Stimulated activated CD4-positive, alpha-beta T cell treated with anti-CD3 and anti-CD28 coated beads, Interleukin-1b, Interleukin-23, amount 100 ng/mL, for 24 hours (primary cell): ENCODE measurements at regions not wholly inside any gene's neighbourhood (a gene's known extent, or its start where the extent isn't known, plus 50 kb on each side); places are given as distances from the start of the nearest gene placed in this dataset.

Source experiments
- DNase-seq, 4 experiments: peaks; one replicate each; pipeline ENCODE4 v3.0.0-alpha.2; 2020; ENCODE audit warnings: low read depth in 4 of 4, low spot score in 1 of 4

DNA sequence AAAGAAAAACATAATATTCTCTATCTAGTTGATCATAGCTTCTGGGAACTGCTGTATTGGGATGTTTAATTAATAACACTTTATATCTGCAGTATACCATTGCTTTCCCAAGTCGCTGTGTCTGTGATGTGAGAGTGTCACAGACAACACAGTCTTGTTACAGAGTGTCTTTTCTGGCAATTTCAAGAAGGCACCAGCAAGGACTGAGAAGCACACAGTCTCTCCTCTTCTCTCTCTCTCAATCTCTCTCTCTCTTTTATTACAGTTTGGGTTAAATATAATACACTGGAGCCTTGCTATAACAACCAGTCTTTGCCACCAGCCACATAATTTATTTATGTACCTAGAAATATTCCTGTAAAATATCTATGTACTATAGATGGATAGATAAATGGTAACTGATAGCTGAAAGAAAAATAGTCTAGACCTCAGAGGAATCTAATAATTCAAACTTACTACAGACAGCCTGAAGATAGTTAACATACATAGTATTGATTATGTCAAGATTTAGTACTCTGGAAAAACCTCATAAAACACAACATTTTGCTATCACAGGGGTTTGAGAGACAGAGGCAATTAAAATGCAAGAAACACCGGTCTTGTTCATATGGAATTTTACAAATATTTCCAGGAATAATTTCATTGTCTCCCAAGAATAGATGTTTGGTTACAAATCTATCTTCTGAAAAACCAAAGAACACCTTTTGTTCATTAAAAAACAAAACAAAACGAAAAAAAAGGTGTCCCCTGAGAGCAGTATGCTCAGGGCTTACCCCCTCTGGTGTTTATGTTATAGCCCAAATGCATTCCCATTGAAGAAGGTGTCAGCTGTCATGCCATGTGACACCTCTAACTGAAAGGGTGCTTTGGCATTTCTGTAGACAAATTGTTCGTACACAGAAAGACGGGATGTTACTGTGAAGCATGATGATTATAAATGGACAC, 507.8 kb downstream of the TBC1D4 start:
- DNase-seq, result no peak

DNA sequence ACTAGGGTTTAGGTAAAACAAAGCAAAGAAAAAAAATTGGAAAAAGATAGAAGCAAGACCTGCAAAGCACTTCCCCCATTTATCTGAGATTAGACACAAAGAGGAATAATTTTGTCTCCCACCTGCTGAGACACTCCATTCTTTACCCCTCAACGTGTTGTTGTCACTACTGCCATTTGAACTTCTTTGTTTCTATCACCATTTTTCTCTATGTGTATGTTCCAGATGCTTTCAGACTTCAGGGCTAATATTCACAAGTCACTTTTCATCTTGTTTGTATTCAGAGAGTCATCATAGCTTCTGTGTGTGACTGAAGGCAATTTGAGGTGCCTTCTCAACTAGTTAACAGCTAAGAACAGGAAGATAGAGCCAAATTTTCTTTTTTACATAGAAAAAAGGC, 512.5 kb downstream of the TBC1D4 start:
- no peak for DNase-seq

DNA sequence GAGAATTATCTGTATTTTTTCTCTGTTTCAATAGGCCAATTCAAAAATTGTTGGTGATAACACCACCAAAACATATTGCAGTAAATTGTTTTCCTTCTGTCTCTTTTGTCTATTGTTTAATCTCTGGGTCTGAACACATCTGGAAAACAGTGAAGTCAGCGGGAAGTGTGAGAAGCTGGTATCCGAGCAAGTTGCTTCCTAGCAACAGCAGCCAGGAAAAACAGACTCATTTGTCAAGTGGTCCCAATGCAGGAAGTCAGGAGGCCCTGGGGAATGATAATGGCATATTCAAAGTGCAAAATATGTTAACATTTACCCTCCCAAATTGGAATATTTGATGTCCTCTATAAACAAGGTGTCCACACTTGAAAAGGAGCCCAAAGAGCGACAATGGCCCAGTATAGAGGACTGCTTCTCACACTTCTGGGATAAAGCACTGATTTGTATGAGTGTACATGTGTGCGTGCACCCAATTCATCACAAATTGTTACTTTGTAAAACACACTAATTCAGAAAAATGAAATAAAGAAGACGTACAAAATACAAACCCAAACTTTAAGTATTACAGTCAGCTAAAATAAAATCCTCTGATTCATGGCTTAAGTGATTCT, 515.0 kb downstream of the TBC1D4 start:
- no peak for DNase-seq

DNA sequence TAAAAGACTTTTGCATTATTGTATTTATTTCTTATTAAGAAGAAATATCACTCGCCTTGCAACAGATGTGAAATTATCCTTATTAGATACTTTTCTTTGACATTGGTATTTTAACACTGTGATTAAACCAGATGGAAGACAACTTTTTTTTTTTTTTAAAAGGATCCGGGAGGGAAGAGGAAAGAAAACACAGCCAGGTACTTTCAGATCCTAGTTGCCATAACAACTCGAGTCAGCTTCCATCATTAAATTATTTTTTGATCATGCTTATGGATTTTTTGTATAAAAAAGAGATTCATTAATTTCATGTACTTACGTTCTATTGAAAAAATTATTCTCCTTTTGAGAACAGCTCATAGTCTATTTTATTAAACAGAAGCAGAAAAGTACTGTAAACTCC, 515.7 kb downstream of the TBC1D4 start:
- DNase-seq, result no peak

DNA sequence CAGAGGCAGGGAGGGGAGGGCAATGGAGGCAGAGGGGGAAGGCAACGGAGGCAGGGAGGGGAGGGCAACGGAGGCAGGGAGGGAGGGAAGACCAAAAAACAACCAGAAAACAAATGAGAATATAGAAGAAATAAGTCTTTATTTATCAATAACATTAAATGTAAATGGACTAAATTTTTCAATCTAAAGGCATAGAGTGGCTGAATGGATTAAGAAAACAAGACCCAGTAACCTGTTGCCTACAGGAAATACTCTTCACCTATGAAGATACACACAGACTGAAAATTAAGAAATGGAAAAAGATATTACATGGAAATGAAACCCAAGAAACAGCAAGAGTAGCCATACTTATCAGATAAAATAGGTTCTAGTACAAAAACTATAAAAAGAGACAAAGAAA, 536.3 kb downstream of the TBC1D4 start:
- DNase-seq, result no peak

DNA sequence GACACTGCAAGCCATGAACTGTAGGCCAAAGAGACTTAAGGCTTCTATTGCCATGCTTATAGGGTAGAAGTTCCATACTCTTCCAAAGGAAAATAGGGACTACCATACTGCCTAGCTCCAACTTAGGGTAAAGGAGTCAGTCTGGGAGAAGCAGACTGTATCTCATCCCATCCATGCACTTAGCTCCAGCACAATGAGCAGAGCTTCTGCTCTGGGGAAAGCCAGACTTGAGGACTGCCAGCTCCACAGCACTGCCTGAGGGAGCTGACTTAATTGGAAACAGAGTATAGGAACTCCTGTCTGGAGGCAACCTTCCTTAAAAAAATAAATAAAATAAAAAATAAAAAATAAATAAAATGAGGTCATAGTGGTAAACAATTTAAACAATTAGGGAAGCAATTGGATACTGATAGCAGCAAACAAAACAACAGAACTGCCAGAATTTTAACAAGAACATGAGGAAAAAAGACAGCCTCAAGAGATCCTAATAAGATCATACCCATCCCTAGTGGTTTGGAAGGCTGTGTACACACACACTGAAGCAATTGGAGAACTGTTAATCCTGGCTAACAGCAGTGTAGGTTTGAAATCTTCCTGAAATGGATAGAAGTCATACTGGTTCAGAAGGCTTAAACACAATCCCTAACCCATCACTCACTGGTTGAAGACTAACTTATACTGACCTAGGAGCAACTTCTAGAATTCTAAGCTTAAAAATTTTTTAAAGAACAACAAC, 550.1 kb downstream of the TBC1D4 start:
- no peak for DNase-seq

DNA sequence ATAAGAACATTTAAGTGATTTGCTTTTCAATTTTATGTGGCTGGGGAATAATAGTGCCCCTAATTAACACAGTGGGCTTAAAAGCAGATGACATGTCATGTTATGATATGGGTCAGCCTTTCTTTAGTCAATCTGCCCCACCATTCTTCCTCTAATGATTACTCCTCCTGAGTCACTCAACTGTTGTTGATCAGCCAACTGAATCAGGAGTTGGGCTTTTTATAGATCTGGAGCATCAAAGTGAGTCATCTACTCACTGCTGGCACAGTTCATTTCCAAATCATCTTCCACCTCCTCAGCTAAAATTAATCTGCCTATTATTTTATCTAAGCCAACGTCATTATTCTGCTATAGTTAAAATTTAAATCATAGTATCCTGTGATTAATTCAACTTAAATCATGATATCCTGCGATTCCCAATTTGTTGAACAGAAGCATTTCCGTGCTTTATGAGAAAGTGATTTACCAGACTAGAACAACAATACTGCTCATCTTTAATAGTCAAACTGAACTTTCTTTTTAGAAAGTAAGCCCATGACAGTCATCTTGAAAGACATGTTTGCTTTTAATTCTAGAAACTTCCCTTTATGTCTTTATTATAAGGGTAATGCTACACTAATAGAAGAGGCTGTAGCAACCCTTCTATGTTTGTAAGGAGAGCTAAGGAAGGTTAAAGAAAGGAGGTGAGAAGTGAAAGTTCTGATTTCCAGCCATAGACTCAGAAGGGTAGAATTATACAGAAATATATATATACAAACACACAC, 551.4 kb downstream of the TBC1D4 start:
- no peak for DNase-seq

DNA sequence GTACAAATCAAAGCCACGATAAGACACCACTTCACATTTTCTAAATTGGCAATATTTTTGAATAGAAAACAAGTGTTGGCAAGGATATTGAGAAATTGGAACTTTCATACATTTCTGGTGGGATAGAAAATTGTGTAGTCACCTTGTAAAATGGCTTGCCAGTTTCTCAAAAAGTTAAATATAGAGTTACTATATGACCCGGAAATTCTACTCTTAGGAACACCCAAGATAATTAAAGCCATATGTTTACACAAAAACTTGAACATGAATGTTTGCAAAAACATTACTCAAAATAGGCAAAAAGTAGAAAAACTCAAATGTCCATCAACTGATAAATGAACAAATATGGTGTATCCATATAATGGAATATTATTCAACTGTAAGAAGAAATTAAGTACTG, 552.5 kb downstream of the TBC1D4 start:
- no peak for DNase-seq

DNA sequence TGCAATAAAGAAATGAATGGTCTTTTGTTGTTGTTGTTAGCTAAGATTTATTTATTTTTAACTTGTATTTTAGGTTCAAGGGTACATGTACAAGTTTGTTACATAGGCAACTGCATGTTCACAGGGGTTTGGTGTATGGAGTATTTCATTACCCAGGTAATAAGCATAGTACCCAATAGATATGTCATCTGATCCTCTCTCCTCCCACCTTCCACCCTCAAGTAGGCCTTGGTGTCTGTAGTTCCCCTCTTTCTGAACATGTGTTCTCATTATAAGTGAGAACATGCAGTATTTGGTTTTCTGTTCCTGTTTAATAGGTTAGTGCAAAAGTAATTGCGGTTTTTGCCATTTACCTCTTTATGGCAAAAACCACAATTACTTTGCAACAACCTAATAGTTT, 554.1 kb downstream of the TBC1D4 start:
- no peak for DNase-seq

DNA sequence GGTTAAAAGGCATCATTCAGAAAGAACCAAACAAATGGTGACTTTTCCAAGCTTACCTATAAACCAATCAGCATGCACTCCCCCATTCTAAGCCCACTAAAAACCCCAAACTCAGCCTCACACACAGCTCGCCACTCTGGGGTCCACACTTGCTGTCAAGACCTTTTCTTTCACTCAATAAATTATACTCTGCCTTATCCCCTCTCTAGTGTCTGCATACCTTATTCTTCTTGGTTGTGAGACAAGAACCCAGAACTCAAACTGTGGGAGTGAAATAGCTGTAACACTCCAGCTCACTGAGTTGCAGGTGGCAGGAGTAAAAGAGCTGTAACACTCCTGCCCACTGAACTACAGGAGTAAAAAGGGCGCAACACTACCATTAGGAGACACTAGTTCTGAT, 559.0 kb downstream of the TBC1D4 start:
- DNase-seq, result no peak

DNA sequence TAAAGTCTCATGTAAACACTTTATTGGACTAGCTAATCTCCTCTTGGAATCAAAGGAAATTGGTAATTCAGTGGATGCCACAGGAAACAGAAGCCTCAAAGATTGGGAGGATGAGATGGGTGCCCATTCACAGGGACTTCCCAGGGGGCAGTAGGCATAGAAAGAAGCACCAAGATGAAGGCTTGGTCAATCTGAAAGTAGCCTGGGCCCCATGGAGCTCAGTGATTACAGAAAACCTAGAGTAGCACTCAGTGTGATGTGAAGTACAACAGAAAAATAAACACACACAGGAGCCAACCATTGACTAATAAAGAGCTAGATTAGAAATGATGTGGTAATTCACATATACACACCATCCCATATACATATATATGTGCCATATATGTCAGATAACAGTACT, 560.6 kb downstream of the TBC1D4 start:
- DNase-seq, result no peak

DNA sequence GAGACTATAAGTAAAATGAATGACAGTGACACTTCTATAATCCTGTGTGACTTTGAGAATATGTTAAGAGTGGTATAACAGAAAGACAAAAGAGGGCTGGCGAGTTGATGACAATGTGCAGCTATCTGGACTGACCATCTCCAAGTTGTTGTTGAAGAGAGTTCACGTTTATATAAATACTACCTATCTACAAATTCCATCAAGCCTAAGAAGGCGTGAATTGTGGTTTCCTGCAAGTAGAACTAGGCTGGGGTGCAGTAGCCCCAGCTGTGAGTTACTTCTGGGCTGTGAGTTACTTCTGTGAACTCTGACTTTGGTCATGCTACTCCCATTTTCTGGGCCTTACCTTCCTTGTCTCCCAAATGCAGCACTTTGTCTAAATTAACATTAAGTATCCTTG, 561.0 kb downstream of the TBC1D4 start:
- no peak for DNase-seq

DNA sequence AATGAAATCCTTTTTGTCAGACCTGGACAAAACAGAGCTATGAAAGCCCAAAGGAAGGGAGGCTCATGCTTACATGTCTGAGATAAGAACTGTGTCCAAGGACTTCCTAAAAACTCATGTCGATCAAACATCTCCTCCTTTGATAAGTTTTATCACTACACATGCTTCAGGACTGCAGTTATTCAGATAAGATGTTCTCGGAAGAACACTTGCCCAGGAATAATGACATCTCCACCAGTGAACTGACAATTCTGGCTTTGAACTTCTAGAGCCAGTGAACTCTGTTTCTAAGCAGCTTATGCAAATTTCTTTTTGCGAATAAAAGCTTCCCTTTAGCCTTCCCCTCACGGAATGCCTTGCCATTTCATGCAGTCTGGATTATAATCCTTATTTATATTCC, 561.6 kb downstream of the TBC1D4 start:
- no peak for DNase-seq

DNA sequence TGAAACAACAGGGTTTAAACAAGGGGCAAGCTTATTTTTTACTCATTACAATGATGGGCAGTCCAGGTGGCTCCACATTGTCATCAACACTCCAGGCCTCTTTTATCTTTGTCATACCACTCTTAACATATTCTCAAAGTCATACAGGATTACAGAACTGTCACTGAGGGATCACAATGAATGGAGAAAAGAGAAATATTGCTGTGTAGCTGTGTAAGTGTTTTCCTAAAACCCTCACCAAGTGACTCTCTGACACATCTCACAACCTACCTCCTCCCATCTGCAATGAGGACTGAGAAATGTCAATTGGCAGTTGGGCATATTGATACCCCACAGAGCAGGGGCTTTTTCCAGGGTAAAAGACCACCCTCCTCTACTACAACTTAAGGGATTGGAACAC, 562.1 kb downstream of the TBC1D4 start:
- DNase-seq, result no peak

DNA sequence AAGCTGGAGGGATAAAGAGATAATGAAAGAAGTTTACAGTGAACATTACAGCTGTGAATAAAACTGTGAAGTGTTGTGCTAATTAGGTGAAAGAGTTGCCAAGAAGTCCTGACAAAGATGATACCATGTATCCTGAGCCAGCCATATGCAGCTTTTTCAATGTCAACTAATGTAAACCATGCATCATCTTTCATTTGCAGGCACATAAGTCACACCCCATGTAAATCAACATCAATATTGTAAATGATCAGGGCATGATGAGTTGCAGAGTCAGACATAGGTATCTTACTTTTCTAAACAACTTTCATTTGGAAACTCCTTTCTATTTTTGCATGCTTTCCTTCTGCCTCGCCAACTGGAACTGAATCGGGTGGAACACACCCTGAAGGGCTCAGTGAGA, 569.1 kb downstream of the TBC1D4 start:
- DNase-seq, result no peak

DNA sequence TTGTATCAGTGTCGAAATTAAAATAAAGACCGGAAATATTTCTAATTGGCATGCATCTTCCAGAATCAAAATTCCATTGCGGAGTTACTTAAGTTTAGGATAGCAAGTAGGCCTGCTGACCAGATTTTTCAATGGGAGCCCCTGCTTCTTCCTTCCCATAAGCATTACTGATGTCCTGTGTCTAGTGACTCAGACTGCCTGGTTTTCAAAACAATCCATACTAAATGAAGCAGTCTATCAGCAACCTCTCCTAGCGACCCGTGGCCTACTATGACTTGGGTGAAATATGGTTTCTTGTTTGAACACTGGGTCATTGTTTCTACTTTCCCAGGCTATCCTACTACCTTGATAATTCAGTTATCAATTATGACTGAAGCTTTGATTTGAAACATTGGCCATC, 571.6 kb downstream of the TBC1D4 start:
- DNase-seq, result no peak

DNA sequence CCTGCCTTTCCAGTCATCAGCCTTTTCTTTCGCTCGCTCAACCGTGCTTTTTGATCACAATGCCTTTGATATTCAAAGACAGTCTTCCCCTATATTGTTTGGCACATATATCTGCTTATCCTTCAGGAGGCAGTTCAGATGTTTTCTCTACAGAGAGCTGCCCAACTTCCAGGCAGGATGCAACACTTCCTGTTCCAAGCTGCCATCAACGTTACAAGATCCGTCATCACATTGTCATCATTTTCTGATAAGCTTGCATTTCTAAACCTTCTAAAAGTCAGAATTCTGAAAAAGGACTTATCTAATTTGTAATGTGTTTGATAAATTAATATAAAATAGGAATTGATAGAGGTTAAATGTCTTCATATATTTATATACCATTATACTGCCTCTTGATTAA, 574.2 kb downstream of the TBC1D4 start:
- no peak for DNase-seq

DNA sequence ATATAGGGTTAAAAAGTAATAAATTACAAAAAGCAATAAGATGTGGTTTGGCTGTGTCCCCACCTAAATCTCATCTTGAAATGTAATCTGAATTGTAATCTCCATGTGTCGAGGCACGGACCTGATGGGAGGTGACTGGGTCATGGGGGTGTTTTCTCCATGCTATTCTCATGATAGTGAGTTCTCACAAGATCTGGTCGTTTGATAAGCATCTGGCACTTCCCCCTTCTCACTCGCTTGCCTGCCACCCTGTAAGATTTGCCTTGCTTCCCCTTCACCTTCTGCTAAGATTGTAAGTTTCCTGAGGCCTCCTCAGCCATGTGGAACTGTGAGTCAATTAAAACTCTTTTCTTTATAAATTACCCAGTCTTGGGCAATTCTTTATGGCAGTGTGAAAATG, 577.4 kb downstream of the TBC1D4 start:
- no peak for DNase-seq

DNA sequence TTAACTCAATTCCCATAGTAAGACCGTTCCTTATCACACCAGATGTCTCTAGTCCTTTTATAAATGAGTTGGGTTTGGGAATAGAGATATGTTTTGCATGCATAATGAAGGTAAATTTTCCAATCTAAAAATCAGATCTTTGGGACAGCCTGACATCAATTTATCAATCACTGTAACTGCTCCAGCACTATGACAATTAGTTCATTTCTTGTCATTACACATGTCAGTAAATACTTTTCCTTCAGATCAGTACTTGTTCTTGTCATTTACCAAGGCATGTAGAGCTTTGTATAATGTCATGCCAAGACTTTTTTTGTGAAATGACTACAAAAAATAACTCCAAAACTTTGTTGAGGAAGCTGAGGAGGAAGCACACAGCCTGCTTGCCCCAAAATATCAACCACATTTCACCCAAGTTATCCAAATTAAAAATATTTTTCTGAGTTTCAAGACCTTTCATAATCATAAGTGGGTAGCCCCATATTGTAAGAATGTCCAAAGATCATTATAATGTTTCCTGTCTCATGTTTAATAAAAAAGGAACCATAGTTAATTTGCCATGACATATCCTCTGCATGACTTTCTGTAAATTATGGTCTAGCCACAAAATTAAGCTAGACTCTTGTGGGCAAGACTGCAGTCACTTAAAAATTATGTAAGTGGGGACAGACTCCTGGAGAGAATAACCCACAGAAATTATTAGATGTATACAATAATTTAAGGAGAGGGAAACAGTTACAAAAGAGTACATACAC, 586.8 kb downstream of the TBC1D4 start:
- DNase-seq, result no peak

DNA sequence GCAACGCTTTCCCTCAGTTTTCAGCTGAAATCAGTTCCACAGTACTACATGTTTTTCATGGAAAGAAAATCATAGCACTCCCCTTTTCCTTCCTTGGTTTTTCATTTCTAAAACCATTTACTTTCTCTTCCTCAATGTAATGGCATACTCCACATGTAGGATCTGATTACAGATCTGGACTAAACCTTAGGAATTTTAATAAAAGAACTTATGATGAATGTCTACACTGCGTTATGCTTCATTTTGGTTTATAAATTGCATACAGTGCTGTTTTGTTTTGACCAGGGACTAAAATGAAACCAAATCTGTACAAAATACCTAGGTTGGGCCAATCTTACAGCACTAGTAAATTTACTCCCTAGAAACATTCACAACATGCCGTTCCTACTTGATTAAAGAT, 589.9 kb downstream of the TBC1D4 start:
- no peak for DNase-seq

DNA sequence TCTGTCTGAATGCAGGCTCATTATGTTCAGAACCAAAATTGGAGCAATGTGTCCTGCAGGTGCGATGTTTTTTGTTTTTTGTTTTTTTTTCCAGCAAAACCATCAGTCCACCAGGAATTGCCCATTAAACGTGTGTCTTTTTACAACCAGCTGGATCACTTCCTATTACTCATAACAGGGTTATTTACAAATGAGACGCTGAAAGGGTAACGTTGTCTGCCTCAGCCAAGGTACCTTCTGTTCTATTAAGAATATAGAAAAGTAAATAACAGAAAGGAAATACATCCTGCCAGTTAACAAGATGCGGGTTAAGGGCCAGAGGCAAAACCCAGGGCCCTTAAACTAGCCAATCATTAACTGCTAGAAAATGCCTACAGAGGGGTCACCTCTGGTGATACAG, 590.4 kb downstream of the TBC1D4 start:
- no peak for DNase-seq
